GM18907 (cell line): ENCODE measurements at regions not wholly inside any gene's neighbourhood (a gene's known extent, or its start where the extent isn't known, plus 50 kb on each side); places are given as distances from the start of the nearest gene placed in this dataset.

Experiments used
- ATAC-seq: cut with Tn5 transposase; IDR thresholded peaks from one replicate; pipeline ENCODE4 v1.9.1; 2021; ENCODE audit warnings: mild to moderate bottlenecking, moderate library complexity; ENCODE audit not compliant: unreplicated experiment

DNA sequence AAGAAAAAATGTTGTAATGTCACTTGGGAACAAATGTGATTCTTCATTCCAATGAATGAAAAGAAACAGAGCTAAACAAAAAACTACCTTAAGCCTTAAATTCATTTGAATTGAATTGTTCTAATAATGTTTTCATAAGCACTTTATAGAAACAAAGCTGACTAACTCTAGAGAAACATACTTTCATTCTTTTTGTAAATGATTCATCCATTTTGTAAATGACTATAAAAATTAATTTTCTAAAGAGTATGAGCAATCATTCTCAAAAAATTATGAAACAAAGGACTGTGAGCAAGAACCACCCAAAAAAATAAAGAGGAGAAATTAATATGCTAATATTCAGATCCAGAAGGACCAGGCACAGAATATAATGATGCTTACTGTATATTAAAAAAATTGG, 986.5 kb upstream of the CHORDC1 start:
- no peak for ATAC-seq

GRCh38 chr11:91199866-91200265, 977.0 kb upstream of the CHORDC1 start:
- no peak for ATAC-seq

DNA sequence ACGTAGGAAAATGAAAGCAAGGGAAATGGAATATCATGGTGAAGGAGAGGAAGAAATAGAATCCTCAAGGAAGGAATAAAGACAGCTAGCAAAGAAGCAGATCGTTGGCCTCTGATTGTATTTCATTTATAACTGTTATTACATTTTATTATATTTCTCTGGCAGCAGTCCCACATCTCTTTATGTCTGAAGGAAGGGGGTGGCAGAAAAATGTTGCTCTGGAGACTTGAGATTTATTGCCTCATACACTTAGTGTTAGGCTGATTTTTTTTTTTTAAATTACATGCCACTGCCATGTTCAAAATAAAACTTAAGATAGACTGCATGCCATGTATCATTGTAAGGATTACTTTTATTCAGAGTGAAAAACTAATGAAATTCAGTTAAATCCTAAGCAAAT, 971.7 kb upstream of the CHORDC1 start:
- no peak for ATAC-seq

GRCh38 chr11:91188484-91188883, 965.6 kb upstream of the CHORDC1 start:
- ATAC-seq, result no peak

- no peak for ATAC-seq
Measured at GRCh38 chr11:91187314-91187713, 964.5 kb upstream of the CHORDC1 start.

DNA sequence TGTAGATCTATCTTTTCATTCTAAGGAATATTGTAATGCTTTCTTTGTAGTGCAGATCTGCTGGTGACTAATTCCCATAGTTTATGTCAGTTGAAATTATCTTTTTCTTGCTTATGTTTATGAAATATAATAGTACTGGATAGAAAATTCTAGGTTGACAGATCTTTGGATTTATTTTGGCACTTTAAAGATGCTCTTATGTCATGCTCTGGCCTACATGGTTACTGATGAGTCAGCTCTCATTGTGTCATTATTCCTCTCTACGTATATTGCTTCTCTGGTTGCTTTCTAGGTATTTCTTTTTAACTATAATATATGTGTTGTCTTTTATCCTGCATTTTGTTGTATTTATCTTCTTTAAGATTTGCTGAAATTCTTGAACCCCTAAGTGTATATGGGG, 955.5 kb upstream of the CHORDC1 start:
- no peak for ATAC-seq

DNA sequence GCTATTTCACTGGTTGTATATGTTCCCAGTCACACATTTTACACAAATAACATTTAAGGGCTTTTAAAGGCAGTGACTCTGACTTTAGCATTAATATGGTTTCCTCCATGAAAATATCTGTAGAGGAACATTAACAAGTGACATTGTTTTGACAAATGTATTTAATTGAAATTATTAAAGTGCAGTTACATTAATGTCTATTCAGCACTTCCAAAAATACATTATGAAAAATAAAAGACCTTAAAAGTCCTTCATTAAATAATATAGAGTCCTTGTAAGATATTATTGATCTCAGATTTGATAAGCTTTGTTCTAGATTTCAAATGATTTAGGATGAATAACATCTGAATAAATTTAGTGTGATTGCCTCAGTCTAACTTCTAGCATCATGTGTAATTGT, 951.9 kb upstream of the CHORDC1 start:
- no peak for ATAC-seq

DNA sequence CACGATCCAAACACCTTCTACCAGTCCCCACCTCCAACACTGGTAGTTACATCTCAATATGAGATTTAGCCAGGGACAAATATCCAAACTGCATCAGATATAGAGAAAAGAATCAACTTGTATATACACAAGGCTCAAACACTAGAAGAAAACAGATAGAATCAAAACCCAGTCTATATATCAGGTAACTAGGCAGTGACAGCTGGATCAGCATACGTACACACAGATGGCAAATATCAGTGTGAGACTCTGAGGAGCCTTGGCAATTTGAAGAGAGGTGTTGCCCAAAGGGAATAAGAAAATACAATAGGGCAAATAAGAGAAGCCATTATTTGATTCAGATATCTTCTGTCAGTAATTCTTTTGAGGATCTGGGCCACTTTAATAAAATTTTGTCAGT, 951.3 kb upstream of the CHORDC1 start:
- ATAC-seq, result no peak

GRCh38 chr11:91173701-91174100, 950.9 kb upstream of the CHORDC1 start:
- no peak for ATAC-seq

GRCh38 chr11:91170711-91171110, 947.9 kb upstream of the CHORDC1 start:
- ATAC-seq, result no peak

DNA sequence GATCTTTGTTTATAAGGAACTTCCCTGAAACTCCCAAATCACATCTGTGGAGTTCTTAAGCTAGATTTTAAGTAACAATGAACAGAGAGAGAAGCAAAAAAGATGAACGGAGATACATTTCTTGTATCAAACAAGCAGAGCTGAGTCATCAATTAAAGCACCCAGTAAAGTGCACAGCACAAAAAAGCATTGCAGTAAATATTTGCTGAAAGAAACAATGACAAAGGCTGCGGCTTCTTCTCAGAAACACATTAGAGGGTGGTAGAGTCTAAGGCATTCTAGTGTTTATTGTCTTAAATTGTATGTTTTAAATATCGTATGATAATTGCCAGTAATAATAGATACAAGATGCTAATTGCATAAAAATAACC, 941.6 kb upstream of the CHORDC1 start:
- ATAC-seq, result no peak

DNA sequence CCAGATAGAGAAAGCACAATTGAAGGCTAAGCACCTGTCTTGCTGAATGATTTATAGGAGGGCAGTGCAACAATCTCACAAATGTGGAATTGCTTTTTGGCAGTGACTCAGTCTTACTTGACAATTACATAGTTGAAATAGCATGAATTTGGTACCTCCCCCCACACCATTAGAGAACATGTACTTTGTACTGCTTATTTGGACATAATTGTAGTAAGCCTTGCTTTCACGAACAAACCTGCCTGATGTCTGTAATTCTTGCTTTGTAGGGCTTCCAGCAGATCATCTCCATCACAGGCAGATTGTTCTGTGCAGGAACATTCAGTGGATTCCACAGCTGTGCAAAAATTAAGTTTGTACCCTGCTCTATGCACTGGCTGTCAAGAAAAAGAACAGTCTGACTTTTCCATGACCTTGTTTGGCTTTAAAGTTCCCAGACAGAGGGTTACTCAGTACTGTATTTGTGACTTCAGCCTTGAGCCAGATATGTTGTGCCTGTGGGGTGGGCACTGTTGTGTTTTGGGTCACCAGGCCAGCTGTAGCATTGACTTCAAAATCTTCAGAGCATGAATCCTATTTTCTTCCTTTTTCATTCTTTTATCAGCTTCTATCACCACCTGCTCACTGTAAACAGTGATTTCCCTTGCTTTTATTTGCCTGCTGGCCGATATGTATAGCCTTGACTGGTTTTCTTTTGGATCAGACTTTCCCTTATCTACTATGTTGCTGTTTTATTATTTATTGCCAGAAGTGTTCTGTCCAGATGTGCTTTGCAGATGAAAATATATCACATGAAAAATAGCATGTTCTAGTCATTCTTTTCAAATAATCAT, 941.0 kb upstream of the CHORDC1 start:
- no peak for ATAC-seq

DNA sequence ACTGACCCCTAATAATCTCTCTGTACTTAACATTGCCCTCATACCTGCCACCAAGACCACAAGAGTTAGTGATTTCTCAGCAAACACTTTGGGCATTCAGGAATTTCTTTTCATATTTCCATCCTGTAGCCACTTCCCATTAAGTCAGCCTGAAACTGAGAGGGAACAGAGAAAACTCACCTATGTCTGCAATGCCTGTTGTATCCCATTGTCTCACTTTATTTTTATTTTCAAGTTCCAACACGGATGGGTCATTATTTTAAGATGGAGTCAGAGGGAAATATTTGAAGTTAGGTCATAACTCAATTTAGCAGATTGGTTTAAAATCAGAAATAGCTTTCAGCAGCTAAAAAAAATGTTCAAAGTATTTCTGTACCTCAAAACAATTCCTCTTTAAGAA, 937.8 kb upstream of the CHORDC1 start:
- ATAC-seq, result no peak

- no peak for ATAC-seq
Measured at GRCh38 chr11:91158891-91159537, 936.2 kb upstream of the CHORDC1 start.

DNA sequence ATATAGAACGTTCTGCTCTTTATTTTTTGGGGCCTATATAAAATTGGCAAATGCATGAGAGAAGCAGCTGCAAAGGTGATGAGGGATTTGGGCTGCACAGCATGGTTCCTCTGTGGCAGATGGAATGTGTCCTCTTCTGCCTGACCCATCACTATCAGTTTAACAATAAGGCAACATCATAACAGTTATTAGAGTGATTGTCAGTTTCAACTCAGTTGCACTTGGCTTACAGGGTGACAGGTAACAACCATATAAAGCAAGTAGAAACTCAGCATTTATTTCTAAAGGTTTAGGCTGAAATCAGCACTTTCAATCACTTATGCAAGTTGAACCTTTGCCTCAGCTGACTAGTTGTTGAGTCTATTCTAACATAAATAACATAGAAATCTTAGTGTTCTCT, 935.4 kb upstream of the CHORDC1 start:
- no peak for ATAC-seq

GRCh38 chr11:91156041-91156440, 933.2 kb upstream of the CHORDC1 start:
- no peak for ATAC-seq

DNA sequence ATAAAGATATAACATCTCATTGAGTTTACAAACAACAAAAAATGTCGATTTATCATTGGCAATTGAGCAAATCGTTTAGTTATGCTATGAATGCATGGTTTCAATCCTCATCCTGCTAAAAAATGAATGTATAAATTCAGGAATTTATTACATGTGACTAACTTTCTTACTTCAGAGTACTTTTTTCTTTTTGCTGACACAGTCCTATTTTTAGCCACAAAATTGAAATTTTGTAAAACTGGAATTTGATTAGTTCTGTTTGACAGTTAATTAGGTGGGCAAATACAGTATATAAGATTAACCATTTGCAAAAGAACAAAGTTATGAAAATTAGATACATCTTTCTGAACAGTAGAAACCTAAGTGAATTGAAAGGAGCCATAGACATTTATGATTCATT, 925.0 kb upstream of the CHORDC1 start:
- no peak for ATAC-seq

- no peak for ATAC-seq
Measured at GRCh38 chr11:91141655-91142054, 918.8 kb upstream of the CHORDC1 start.

GRCh38 chr11:91136631-91137030, 913.8 kb upstream of the CHORDC1 start:
- no peak for ATAC-seq

DNA sequence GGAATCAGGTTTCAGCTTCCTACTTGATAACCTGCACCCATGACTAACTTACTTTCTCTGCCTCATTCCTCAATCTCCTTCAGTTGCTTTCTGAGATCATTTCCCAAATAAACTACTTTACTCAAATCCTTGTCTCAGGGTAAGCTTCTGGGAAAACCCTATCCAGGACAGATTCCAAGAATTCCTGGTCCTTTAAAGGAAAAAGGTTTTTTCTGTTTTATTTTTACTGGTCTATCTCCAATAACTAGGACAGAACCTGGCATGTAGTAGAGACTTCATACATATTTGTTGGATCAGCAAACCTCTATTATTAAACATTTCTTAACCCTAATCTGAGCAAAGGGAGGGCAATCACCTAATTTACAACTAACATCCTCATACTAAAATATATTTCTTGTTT, 910.5 kb upstream of the CHORDC1 start:
- no peak for ATAC-seq

GRCh38 chr11:91129596-91129995, 906.7 kb upstream of the CHORDC1 start:
- ATAC-seq, result no peak

- no peak for ATAC-seq
Measured at GRCh38 chr11:91124363-91124762, 901.5 kb upstream of the CHORDC1 start.

- ATAC-seq, result no peak
Measured at GRCh38 chr11:91115116-91115515, 892.3 kb upstream of the CHORDC1 start.
